ENCODE measurements at regions not wholly inside any gene's neighbourhood (a gene's known extent, or its start where the extent isn't known, plus 50 kb on each side); places are given as distances from the start of the nearest gene placed in this dataset.

GRCh38 chr5:66285343-66285922 lies 141.3 kb downstream of the SREK1 start:
- Histone ChIP-seq H4K20me1 (ENCODE audit: control insufficient read depth, insufficient read depth, insufficient read length) (no peaks in the 10 kb centered on the region), H3K23ac (ENCODE audit: insufficient read length, low read depth, low read length) (no peak overlapping the region), H3K23me2 (ENCODE audit: insufficient read length, low read depth, low read length, poor library complexity, severe bottlenecking) (no peaks in the 10 kb centered on the region), H3K14ac (ENCODE audit: insufficient read depth, low read length) (peak overlapping the region; percentile 63; the same call in 1 of the 2 replicates), H3K79me2 (ENCODE audit: insufficient read depth, low read length) (no peaks in the 10 kb centered on the region), H2BK15ac (ENCODE audit: low read depth, low read length) (no peak overlapping the region), H4K91ac (ENCODE audit: insufficient read length, low read depth, low read length) (no peak overlapping the region), H3T11ph (ENCODE audit: low read length) (no peak overlapping the region), H2BK20ac (ENCODE audit: low read depth, low read length, poor library complexity, severe bottlenecking) (no peak overlapping the region), H3K9me3 (ENCODE audit: control insufficient read depth, low read depth, low read length) (no peaks in the 10 kb centered on the region), H3K4me1 (ENCODE audit: insufficient read depth, low read length) (no peaks in the 10 kb centered on the region), H3K79me1 (ENCODE audit: insufficient read depth, low read depth, low read length, poor library complexity, severe bottlenecking) (no peaks in the 10 kb centered on the region), H3K18ac (ENCODE audit: insufficient read length, low read depth, low read length) (no peak overlapping the region), H3K56ac (ENCODE audit: insufficient read length, low read depth, low read length) (no peak overlapping the region), H2AK5ac (ENCODE audit: insufficient read length, low read length) (no peak overlapping the region), H3K27me3 (ENCODE audit: insufficient read depth, low read length) (no peaks in the 10 kb centered on the region), H3K4ac (ENCODE audit: low read depth, low read length) (no peak overlapping the region), H4K5ac (ENCODE audit: insufficient read length, low read depth, low read length) (no peak overlapping the region), H3K27ac (ENCODE audit: insufficient read length, low read depth, low read length) (no peak overlapping the region), H3K4me2 (ENCODE audit: insufficient read depth, insufficient read length, low read length) (no peak overlapping the region), H2AFZ (ENCODE audit: low read length) (no peak overlapping the region), H4K8ac (replicated peaks; ENCODE audit: insufficient read length, low read depth, low read length) (peak overlapping the region; percentile 62), H2BK5ac (ENCODE audit: insufficient read length, low read length) (no peak overlapping the region), H2BK120ac (ENCODE audit: low read depth, low read length, poor library complexity, severe bottlenecking) (no peak overlapping the region), H3K9ac (ENCODE audit: extremely low read depth, insufficient read length, low read length) (no peak overlapping the region), H2BK12ac (ENCODE audit: insufficient read length, low read depth, low read length) (no peak overlapping the region)
- Mint-ChIP-seq H3K27me3 (ENCODE audit: low read depth) (no peaks in the 10 kb centered on the region), H3K36me3 (ENCODE audit: insufficient read depth in 1 of 3, low read depth in 3 of 3) (no peaks in the 10 kb centered on the region), H3K27ac (0 out of 7 replicates have a peak overlapping the region, but pooled peaks of 1 of the 3 experiments have one; percentile 28), H3K9me3 (peaks cover 4 to 5% of the 10 kb centered on the region in 2 experiments; a peak in 3 of 5 replicates), H3K4me1 (no peaks in the 10 kb centered on the region), H3K4me3 (no peak overlapping the region)
- no peak for DNase-seq
- WGBS (ENCODE audit: extremely low coverage, insufficient read length, low lambda C conversion rate) = 100% methylated on average over 1 of the region's 3 CpGs
- TF ChIP-seq CTCF (conservative IDR thresholded peaks at IDR 0.05) = no peak

Measured in H9 (cell line).